Activated CD8-positive, alpha-beta T cell treated with anti-CD3 and anti-CD28 coated beads for 36 hours (primary cell): ENCODE measurements at regions not wholly inside any gene's neighbourhood (a gene's known extent, or its start where the extent isn't known, plus 50 kb on each side); places are given as distances from the start of the nearest gene placed in this dataset.

Source experiments
- ATAC-seq: fragments of 200-7000 bp; cut with Tn5 transposase; one replicate; pipeline ENCODE4 v1.10.0; 2021; ENCODE audit warnings: mild to moderate bottlenecking, moderate library complexity
- CTCF ChIA-PET: fragments of 350-600 bp; sonication (Branson Sonifier 250); formaldehyde crosslinking; loops from one replicate; lab custom pipeline; 2021; ENCODE audit warnings: antibody characterized with exemption; lab: Charles Lee
- POLR2A ChIA-PET: fragments of 350-600 bp; sonication (Branson Sonifier 250); formaldehyde crosslinking; loops from one replicate; lab custom pipeline; 2021; ENCODE audit warnings: antibody characterized with exemption; lab: Charles Lee
- DNase-seq: peaks from one replicate; pipeline ENCODE4 v3.0.0-alpha.2; 2020
- H3K27ac Mint-ChIP-seq: one replicate; pipeline ENCODE4 v1.8.0; 2021; ENCODE audit warnings: mild to moderate bottlenecking, mixed read lengths
- H3K27me3 Mint-ChIP-seq: one replicate; pipeline ENCODE4 v1.8.0; 2021; ENCODE audit warnings: mixed read lengths
- H3K36me3 Mint-ChIP-seq: one replicate; pipeline ENCODE4 v1.8.0; 2021; ENCODE audit warnings: low read depth, mixed read lengths
- H3K4me1 Mint-ChIP-seq: one replicate; pipeline ENCODE4 v1.8.0; 2021; ENCODE audit warnings: low read depth, mixed read lengths
- H3K4me3 Mint-ChIP-seq: one replicate; pipeline ENCODE4 v1.8.0; 2021; ENCODE audit warnings: mild to moderate bottlenecking, moderate library complexity, mixed read lengths
- H3K9me3 Mint-ChIP-seq: one replicate; pipeline ENCODE4 v1.8.0; 2021; ENCODE audit warnings: mixed read lengths
- CTCF ChIP-seq: fragments of 200-600 bp; IDR thresholded peaks from one replicate; pipeline ENCODE4 v1.8.0; 2022; ENCODE audit warnings: antibody characterized with exemption, mild to moderate bottlenecking
- intact Hi-C: fragments of 100-400 bp; cut with micrococcal nuclease; formaldehyde crosslinking; loops from one replicate; pipeline ENCODE4 v1.10.0; 2022

DNA sequence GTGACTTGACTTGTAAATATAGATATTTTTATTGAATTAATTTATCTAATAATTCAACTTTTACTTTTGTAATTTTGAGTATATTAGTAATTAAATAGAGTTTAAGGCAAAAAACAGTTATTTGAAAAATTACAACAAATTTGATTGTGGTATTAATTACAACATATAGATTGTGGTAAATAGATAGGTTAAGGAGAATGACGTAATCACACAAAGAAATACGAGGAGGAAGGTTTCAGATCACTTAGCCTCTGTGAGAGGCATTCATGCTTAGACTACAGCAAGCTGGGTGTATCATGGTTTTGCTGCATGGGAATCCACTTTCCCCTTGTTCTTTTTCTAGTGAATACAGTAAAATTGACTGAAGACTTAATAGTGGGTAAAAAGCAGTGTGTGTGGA lies 878.4 kb upstream of the EDIL3 start:
- TF ChIP-seq CTCF: no peak
- no peak for DNase-seq
- intact Hi-C loops: no loop called here
- no peak overlapping the region for H3K4me3 Mint-ChIP-seq
- H3K4me1 Mint-ChIP-seq: no peaks in the 10 kb centered on the region
- H3K9me3 Mint-ChIP-seq: no peaks in the 10 kb centered on the region
- ChIA-PET CTCF (no interaction called here), POLR2A (no interaction called here)
- no peaks in the 10 kb centered on the region for H3K36me3 Mint-ChIP-seq
- no peak for ATAC-seq
- no peak overlapping the region for H3K27ac Mint-ChIP-seq
- no peaks in the 10 kb centered on the region for H3K27me3 Mint-ChIP-seq

DNA sequence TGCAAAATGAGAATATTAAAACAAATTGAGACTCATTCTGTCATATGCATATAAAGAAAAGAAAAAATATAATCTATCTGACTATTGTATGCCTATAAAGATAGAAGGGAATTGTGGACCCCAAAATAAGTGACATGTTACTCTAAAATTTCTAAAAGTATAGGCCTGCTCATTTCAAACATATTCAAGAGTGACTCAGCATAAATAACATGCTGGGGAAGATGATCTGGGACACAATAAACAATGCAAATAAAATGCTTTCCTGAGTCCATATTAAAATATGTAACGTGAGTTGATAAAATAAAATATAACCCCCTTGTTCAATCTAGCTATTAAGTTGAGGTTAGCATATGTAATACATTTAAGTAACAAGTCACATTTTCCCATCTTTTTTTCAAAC lies 882.0 kb upstream of the EDIL3 start:
- no peak for ATAC-seq
- Mint-ChIP-seq H3K4me1 (no peaks in the 10 kb centered on the region), H3K36me3 (no peaks in the 10 kb centered on the region), H3K27me3 (no peaks in the 10 kb centered on the region), H3K27ac (no peak overlapping the region), H3K9me3 (no peaks in the 10 kb centered on the region), H3K4me3 (no peak overlapping the region)
- intact Hi-C loops: no loop called here
- no peak for DNase-seq
- ChIA-PET CTCF (no interaction called here), POLR2A (no interaction called here)
- TF ChIP-seq CTCF: no peak

- H3K9me3 Mint-ChIP-seq: no peaks in the 10 kb centered on the region
- no peak overlapping the region for H3K27ac Mint-ChIP-seq
- POLR2A ChIA-PET: no interaction called here
- DNase-seq (no peak), ATAC-seq (no peak)
- intact Hi-C loops: no loop called here
- no peaks in the 10 kb centered on the region for H3K36me3 Mint-ChIP-seq
- H3K4me3 Mint-ChIP-seq: no peak overlapping the region
- TF ChIP-seq CTCF: no peak
- H3K27me3 Mint-ChIP-seq: no peaks in the 10 kb centered on the region
- CTCF ChIA-PET: no interaction called here
- H3K4me1 Mint-ChIP-seq: no peaks in the 10 kb centered on the region
Measured at GRCh38 chr5:85268194-85268593, 883.5 kb upstream of the EDIL3 start.

GRCh38 chr5:85278193-85278592 lies 893.5 kb upstream of the EDIL3 start:
- no peak for ATAC-seq
- intact Hi-C loops: no loop called here
- CTCF ChIA-PET: no interaction called here

DNA sequence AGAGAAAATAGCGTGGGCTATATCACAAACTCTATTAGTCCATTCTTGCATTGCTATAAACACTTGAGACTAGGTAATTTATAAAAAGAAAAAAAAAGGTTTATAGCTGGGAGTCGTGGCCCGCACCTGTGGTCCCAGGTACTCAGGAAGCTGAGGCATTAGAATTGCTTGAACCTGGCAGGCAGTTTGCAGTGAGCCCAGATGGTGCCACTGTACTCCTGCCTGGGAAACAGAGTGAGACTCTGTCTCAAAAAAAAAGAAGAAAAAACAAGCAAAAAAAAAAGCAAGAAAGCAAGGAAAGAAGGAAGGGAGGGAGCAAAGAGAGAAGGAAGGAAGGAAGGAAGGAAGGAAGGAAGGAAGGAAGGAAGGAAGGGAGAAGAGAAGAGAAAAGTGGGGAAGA lies 904.2 kb upstream of the EDIL3 start:
- DNase-seq: no peak

More at GRCh38 chr5:85278193-85278592, 893.5 kb upstream of the EDIL3 start:
- Mint-ChIP-seq H3K36me3 (no peaks in the 10 kb centered on the region), H3K27ac (no peak overlapping the region), H3K4me3 (no peak overlapping the region), H3K27me3 (no peaks in the 10 kb centered on the region), H3K9me3 (peaks cover 11% of the 10 kb centered on the region), H3K4me1 (no peaks in the 10 kb centered on the region)
- DNase-seq: no peak
- POLR2A ChIA-PET: no interaction called here
- TF ChIP-seq CTCF: no peak

More for the DNA sequence above, 904.2 kb upstream of the EDIL3 start:
- TF ChIP-seq CTCF: no peak
- no peak for ATAC-seq
- Mint-ChIP-seq H3K4me3 (no peak overlapping the region), H3K27ac (no peak overlapping the region), H3K27me3 (no peaks in the 10 kb centered on the region), H3K9me3 (peaks cover 1% of the 10 kb centered on the region), H3K4me1 (no peaks in the 10 kb centered on the region), H3K36me3 (no peaks in the 10 kb centered on the region)
- CTCF ChIA-PET: no interaction called here
- POLR2A ChIA-PET: no interaction called here
- intact Hi-C loops: no loop called here
